ENCODE measurements at regions not wholly inside any gene's neighbourhood (a gene's known extent, or its start where the extent isn't known, plus 50 kb on each side); places are given as distances from the start of the nearest gene placed in this dataset.
"Not testable (repeated sequence)": the region's sequence is repeated elsewhere in the genome, so short reads cannot be mapped to it uniquely, and the experiment has no call there.

GRCh38 chr14:103271189-103271588 lies 62.8 kb upstream of the EIF5 start:
- no peak for DNase-seq

GRCh38 chr14:103273145-103273744 lies 60.8 kb upstream of the EIF5 start:
- DNase-seq, result peak; percentile 47

GRCh38 chr14:103273745-103274615 lies 60.1 kb upstream of the EIF5 start:
- DNase-seq, result no peak

GRCh38 chr14:103275000-103275399 lies 59.0 kb upstream of the EIF5 start:
- DNase-seq, result no peak

- no peak for DNase-seq
Observed at GRCh38 chr14:103277931-103278330, 56.1 kb upstream of the EIF5 start.

GRCh38 chr14:103279142-103280025 lies 54.7 kb upstream of the EIF5 start:
- DNase-seq, result peak; percentile 38

GRCh38 chr14:103280278-103280928 lies 53.6 kb upstream of the EIF5 start:
- DNase-seq, result no peak

- peak; percentile 40 for DNase-seq
Observed at GRCh38 chr14:103281496-103282231, 52.4 kb upstream of the EIF5 start.

GRCh38 chr14:103282309-103282708 lies 51.7 kb upstream of the EIF5 start:
- DNase-seq, result not testable (repeated sequence)

- DNase-seq, result no peak
Observed at GRCh38 chr14:103282932-103283331, 51.1 kb upstream of the EIF5 start.

- no peak for DNase-seq
Observed at GRCh38 chr14:103283916-103284315, 50.1 kb upstream of the EIF5 start.

All from right hindlimb (tissue), 1 donor.